ENCODE measurements at regions not wholly inside any gene's neighbourhood (a gene's known extent, or its start where the extent isn't known, plus 50 kb on each side); places are given as distances from the start of the nearest gene placed in this dataset.
"Not testable (repeated sequence)": the region's sequence is repeated elsewhere in the genome, so short reads cannot be mapped to it uniquely, and the experiment has no call there.

GRCh38 chr12:127170226-127171180 lies 1096.5 kb upstream of the TMEM132C start:
- FAIRE-seq: no peak

GRCh38 chr12:127172861-127173260 lies 1094.1 kb upstream of the TMEM132C start:
- no peak for FAIRE-seq
- DNase-seq (ENCODE audit: insufficient read length, low spot score): no peak
- TF ChIP-seq CTCF (IDR thresholded peaks at IDR 0.05; ENCODE audit: insufficient read depth, missing control alignments): no peak

More at GRCh38 chr12:127170226-127171180, 1096.5 kb upstream of the TMEM132C start:
- DNase-seq (ENCODE audit: insufficient read length, low spot score): no peak
- TF ChIP-seq CTCF (IDR thresholded peaks at IDR 0.05; ENCODE audit: insufficient read depth, missing control alignments): no peak

- not testable (repeated sequence) for DNase-seq (ENCODE audit: insufficient read length, low spot score); FAIRE-seq
These were observed 1093.0 kb upstream of the TMEM132C start for GRCh38 chr12:127173971-127174370.

GRCh38 chr12:127174881-127175280 lies 1092.1 kb upstream of the TMEM132C start:
- TF ChIP-seq CTCF (IDR thresholded peaks at IDR 0.05; ENCODE audit: insufficient read depth, missing control alignments): no peak
- DNase-seq (ENCODE audit: insufficient read length, low spot score) (no peak), FAIRE-seq (no peak)

- TF ChIP-seq CTCF (IDR thresholded peaks at IDR 0.05; ENCODE audit: insufficient read depth, missing control alignments): no peak
- FAIRE-seq: no peak
- DNase-seq (ENCODE audit: insufficient read length, low spot score): no peak
These were observed 1091.6 kb upstream of the TMEM132C start for GRCh38 chr12:127175361-127175760.

GRCh38 chr12:127176804-127177203 lies 1090.2 kb upstream of the TMEM132C start:
- TF ChIP-seq CTCF (IDR thresholded peaks at IDR 0.05; ENCODE audit: insufficient read depth, missing control alignments): no peak
- no peak for FAIRE-seq
- no peak for DNase-seq (ENCODE audit: insufficient read length, low spot score)

GRCh38 chr12:127178052-127178451 lies 1088.9 kb upstream of the TMEM132C start:
- no peak for FAIRE-seq
- no peak for DNase-seq (ENCODE audit: insufficient read length, low spot score)
- TF ChIP-seq CTCF (IDR thresholded peaks at IDR 0.05; ENCODE audit: insufficient read depth, missing control alignments): no peak
